ENCODE measurements at regions not wholly inside any gene's neighbourhood (a gene's known extent, or its start where the extent isn't known, plus 50 kb on each side); places are given as distances from the start of the nearest gene placed in this dataset.
A peak's percentile ranks its signal among the peaks of the same experiment; 100 is the strongest.
"Not testable (repeated sequence)": the region's sequence is repeated elsewhere in the genome, so short reads cannot be mapped to it uniquely, and the experiment has no call there.

DNA sequence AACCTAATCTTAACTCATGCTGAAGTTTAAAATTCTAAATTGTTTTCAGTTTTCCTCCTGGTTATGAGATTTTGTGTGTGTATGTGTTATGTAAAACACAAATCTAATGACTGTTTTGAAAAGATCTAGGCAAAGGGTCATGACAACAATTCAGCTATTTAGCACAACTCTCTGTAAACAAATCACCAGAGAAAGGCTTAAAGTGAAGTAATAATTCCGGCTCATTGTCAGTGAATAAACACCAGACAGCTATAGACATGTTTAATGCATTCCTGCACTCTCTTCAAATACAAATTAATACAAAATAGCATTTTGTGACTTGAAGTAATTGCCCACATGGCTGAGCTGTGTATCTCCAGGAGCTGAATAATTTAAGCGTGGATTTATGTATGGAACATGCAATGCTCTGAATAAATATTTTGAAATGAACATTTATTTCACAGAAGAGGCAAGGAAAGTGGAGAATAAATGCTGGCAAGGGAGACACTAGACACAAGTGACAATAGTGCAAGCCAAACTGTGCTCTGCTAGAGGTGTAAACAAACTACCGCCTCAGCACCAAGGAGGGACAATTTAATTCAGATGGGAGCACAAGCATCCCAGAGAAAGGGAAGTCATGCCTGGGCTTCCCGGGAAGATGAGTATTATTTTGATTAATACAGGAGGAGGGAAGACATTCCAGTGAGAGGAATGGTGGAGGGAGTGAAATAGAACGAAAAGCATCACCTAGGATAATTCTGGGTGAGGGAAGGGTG is 133.6 kb upstream of the XPO1 start:
- no peak for DNase-seq

DNA sequence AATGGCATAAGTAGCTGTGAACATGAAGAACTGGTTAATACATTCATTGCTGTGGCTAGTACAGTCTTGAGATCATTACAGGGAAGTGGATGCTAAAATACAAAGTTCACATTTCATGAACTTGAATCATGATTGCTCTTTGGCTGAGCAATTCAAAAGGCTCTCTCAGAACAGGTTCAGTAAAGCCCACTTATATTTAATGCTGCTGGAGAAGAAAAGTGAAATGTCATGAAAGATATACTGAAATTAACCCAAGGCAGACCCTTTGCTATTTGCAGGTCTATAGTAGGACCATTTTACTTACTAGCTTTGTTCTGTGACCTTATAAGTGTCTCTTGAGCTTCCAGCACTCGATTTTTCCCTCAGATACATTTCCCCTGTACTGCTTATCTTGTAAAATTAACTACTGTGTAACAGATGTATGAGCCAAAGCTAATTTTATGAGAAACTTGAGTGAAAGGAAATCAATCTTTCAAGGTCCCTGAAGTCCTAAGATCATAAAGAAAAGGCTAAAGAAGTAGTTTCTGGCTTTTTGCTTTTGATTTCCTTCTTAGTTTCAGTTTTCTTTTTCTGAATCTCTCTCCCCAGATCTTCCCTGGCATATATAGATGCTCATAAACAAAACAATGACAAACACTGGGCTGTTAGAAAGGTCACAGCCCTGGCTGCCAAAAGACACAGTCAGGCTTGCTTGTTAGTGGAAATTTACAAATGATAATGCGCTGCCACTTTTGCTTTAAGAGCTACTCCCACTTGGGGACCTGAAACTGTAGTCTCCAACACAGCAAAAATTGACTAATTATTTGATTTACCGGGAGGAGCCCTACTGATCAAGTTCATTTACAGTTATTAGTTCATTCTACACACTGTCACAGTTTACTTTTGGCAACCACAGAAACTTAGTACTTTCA is 132.7 kb upstream of the XPO1 start:
- peak; percentile 46 for DNase-seq

DNA sequence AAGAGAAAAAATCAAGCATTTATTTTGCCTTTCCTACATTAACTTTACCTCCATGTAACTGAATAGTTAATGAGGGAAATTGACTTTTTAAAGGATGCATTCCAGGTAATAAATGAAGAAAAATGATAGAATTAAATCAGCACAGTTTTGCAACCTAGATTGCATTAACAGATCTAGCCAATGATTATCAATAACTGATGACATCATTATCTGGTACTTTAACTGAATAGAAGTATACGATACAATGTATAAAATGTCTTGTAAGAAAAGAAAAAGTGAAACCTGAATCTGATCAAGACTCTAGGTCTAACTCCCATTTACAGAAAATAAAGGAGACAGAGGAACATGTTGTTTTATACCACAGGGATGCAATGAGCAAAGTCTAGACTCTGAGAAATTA is 126.0 kb upstream of the XPO1 start:
- DNase-seq, result no peak

DNA sequence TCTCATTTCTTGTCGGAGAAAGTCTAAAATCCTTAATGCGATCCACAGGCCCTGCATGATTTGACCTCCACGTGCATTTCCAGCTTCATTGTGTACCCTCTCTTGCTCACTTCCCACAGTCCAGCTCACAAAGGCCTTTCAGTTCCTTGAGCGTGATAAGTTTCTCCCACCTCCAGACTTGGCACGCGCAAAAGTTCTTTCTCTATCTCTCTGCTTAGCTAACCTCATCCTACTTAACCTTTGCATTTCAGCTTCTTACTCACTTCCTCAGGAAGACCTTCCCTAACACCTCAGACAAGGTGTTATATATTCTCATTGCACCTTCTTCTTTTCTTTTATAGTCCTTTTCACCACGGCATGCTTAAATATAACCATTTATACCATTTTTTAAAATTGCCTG is 124.8 kb upstream of the XPO1 start:
- no peak for DNase-seq

GRCh38 chr2:61660511-61661388 is 122.6 kb upstream of the XPO1 start:
- DNase-seq, result no peak

GRCh38 chr2:61658841-61659780 is 121.0 kb upstream of the XPO1 start:
- DNase-seq, result peak; percentile 32

- DNase-seq, result not testable (repeated sequence)
Measured at GRCh38 chr2:61649946-61650345, 111.8 kb upstream of the XPO1 start.

- DNase-seq, result no peak
Measured at GRCh38 chr2:61649021-61649420, 110.9 kb upstream of the XPO1 start.

DNA sequence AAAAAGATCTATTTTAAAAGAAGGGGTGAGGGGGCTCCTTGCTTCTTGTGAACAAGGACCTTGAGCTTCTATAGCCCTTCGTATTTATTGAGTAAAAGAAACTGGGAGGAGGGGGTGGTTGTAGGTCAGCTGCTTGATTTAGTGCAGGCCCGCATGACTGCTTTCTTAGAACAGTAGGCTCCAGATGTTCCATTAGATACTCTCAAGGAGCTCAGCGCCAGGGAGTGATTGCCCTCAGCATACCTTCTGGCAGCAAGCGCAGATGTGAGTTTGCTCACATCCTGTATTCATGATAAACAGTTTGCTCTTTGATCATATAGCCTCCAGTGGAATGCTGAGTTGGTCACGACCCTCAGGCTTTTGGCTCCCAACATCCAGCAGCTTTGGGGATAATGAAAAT is 108.9 kb upstream of the XPO1 start:
- DNase-seq, result no peak

DNA sequence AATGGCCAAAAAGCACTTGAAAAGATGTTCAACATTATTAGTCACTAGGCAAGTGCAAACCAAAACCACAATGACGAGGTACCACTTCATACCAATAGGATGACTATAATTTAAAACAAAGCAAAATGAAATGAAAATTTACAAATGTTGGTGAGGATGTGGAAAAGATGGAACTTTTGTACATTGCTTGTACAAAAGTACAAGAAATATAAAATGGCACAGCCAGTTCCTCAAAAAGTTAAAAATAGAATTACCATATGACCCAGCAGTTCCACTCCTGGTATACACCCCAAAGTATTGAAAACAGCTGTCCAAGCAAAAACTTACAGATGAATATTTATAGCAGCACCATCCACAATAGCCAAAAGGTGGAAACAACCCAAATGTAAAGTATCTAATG is 107.8 kb upstream of the XPO1 start:
- DNase-seq, result no peak

DNA sequence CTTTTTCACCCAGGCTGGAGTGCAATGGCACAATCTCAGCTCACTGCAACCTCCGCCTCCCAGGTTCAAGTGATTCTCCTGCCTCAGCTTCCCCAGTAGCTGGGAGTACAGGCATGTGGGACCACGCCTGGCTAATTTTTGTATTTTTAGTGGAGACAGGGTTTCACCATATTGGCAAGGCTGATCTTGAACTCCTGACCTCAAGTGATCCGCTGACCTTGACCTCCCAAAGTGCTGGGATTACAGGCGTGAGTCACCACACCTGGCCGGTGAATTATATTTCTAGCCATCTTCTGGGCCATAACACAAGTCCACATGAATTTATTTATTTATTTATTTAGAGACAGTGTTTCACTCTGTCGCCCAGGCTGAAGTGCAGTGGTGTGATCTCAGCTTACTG is 105.0 kb upstream of the XPO1 start:
- not testable (repeated sequence) for DNase-seq

DNA sequence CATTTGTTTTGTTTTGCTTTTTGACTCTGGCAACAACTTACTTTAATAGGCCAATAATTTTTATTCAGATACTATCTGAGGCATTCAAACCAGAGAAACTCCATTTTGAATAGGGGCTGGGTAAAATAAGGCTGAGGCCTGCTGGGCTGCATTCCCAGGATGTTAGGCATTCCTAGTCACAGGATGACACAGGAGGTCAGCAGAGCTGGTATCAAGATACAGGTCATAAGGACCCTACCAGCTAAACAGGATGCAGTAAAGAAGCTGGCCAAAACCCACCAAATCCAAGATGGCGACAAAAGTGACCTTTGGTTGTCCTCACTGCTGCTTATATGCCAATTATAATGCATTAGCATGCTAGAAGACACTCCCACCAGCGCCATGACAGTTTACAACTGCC is 102.2 kb upstream of the XPO1 start:
- DNase-seq, result no peak

DNA sequence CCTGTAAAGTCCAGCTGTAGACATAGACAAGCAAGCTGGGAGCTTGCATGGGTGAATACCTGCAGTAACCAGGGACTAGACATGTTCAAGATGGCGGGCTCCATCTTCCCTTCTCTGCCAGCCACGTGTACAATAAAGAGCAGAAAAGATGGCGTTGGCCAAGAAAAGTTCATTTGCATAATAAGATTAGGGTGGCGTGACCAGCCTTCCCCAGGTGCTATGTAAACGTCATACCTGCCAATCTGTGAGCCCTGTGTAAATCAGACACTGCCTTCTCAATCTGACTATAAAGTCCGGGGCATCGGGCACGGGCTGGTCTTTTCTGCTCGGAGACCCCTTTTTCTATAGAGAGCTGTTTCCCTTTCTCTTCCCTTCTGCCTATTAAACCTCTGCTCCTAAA is 101.6 kb upstream of the XPO1 start:
- DNase-seq, result no peak

GRCh38 chr2:61636686-61637085 is 98.5 kb upstream of the XPO1 start:
- DNase-seq, result no peak

GRCh38 chr2:61634512-61634911 is 96.4 kb upstream of the XPO1 start:
- DNase-seq, result no peak

DNA sequence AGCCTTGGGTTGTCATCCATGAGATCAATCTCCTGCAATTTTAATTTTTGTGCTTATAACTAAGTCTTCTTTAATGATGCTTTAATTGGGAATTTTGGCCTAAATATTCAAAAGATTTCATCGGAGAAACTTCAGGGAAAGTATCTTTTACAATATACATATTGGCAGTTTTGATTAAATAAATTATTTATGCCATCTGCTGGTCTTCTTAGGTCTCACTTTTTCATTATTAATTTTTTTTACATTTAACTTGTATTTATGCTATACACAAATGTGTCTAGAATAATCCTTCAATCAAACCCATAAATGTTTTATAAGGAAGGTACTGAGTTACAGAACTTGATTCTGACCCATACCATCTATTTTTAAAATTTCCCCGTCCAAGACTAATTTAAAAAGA is 95.1 kb upstream of the XPO1 start:
- DNase-seq, result no peak

DNA sequence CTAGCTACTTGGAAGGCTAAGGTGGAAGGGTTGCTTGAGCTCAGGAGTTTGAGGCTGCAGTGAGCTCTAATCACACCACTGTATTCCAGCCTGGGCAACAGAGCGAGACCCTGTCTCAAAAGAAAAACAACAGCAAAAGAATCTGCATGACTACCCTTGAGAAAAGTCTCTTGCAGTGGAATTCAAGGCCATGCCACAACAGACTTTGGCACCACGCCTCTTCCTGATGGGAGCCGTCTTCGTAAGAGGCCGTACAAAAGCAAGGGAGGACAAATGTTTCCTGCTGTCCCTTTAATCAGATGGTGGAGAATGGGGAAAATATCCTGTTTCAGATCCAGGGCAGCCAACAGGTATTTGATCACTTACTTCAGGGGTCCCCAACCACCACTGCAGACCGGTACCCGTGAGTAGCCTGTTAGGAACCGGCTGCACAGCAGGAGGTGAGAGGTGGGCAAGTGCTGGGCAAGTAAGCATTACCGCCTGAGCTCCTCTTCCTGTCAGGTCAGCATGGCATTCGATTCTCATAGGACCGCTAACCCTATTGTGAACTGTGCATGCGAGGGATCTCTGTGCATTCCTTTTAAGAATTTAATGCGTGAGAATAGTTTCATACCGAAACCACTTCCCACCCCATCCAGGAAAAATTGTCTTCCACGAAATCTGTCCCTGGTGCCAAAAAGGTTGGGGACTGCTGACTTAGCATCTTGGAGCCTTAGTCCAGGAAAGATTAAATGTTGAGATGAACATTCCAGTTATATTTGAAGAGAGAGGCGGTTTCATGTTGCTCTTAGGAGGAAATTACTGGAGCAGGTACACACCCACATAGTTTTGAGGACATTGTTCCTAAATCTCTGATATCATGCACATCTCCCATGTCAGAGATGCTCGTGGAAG is 94.4 kb upstream of the XPO1 start:
- no peak for DNase-seq

DNA sequence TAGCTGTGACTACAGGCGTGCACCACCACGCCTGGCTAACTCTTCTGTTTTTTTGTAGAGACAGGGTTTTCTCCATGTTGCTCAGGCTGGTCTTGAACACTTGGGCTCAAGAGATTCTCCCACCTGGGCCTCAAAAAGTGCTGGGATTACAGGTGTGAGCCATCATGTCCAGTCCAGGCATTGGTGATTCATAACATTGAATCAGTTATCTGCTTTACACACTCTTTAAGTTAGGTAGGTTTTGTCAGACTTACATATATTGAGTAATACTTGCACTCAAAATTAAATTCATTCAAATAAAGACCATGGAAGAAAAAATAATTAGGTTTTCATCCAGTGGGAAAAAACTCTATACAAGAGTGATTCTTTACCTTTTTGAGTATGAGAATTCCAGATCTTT is 93.2 kb upstream of the XPO1 start:
- no peak for DNase-seq

GRCh38 chr2:61626827-61627226 is 88.7 kb upstream of the XPO1 start:
- no peak for DNase-seq

DNA sequence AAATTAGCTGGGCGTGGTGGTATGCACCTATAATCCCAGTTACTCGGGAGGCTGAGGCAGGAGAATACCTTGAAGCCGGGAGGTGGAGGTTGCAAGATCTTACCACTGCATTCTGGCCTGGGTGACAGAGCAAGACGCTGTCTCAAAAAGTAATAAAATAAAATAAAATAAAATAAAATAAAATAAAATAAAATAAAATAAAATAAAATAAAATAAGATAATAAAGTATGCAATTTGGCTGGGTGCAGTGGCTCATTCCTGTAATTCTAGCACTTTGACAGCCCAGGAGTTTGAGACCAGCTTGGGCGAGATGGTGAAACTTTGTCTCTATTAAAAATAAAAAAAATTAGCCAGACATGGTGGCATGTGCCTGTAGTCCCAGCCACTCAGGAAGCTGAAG is 85.6 kb upstream of the XPO1 start:
- no peak for DNase-seq

All from activated CD4-positive, alpha-beta T cell treated with anti-CD3 and anti-CD28 coated beads, Interleukin-10, Interleukin-2, amounts not matched to agents 100 ng/mL and 50 ng/mL, durations not matched to agents 16 hours and 8 hours (primary cell).